ENCODE measurements at regions not wholly inside any gene's neighbourhood (a gene's known extent, or its start where the extent isn't known, plus 50 kb on each side); places are given as distances from the start of the nearest gene placed in this dataset.

DNA sequence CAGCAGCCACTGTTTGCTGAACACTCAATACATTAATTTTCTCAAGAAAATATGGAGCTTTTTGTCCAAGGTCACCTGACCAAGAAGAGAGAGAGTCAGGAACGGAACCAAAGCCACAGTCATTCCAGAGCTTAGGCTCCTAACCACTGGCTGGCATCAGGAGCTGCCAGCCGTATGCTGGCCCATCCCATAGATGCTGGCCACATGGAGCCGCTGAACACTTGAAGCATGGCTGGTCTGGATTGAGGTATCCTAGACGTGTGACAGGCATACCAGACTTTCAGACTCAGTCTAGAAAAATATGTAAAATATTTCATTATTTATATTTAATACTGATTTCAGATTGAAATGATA, 458.7 kb downstream of the MATN1 start:
- TF ChIP-seq, protein P1, sequence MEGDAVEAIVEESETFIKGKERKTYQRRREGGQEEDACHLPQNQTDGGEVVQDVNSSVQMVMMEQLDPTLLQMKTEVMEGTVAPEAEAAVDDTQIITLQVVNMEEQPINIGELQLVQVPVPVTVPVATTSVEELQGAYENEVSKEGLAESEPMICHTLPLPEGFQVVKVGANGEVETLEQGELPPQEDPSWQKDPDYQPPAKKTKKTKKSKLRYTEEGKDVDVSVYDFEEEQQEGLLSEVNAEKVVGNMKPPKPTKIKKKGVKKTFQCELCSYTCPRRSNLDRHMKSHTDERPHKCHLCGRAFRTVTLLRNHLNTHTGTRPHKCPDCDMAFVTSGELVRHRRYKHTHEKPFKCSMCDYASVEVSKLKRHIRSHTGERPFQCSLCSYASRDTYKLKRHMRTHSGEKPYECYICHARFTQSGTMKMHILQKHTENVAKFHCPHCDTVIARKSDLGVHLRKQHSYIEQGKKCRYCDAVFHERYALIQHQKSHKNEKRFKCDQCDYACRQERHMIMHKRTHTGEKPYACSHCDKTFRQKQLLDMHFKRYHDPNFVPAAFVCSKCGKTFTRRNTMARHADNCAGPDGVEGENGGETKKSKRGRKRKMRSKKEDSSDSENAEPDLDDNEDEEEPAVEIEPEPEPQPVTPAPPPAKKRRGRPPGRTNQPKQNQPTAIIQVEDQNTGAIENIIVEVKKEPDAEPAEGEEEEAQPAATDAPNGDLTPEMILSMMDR (IDR thresholded peaks at IDR 0.05) = no peak
- TF ChIP-seq POLR2AphosphoS5 (IDR thresholded peaks at IDR 0.05) = no peak
